Endothelial cell of hepatic sinusoid (primary cell): ENCODE measurements at regions not wholly inside any gene's neighbourhood (a gene's known extent, or its start where the extent isn't known, plus 50 kb on each side); places are given as distances from the start of the nearest gene placed in this dataset.

Source experiments
- in situ Hi-C: cut with HindIII; loops from 2 replicates; pipeline ENCODE4 v1.10.0; 2017; ENCODE audit warnings: low sequenced_read_pairs

- in situ Hi-C loops: no loop called here
These were observed 265.8 kb upstream of the PPP2R3A start for GRCh38 chr3:135699741-135700140.

DNA sequence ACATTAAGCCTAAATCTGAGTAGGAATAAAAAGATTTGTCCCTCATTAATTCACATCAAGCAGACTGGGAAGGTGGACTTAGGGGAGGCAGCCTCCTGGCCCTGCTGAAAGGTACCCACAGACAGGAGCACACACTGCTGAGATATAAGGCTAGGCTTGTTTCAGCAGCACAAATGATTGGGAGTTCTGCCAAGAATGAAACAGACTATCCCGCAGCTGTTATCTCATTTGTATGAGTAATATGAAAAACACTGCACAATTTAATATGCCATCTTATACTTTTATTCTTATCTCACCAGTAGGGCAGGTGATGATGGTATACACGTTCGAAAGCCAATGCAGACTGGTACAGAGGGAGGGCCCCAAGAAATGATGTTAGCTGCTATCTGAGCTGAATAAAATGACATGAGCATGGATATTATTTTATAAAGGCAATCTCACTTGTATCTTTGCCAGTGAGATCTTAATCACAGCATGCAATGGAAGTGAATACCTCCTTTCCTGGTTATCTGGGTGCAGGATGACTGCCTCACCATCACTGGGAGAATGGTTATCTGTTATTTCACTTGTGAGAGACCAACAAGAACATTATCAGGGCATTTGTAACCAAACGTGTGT is 258.7 kb upstream of the PPP2R3A start:
- in situ Hi-C loops: no loop called here

DNA sequence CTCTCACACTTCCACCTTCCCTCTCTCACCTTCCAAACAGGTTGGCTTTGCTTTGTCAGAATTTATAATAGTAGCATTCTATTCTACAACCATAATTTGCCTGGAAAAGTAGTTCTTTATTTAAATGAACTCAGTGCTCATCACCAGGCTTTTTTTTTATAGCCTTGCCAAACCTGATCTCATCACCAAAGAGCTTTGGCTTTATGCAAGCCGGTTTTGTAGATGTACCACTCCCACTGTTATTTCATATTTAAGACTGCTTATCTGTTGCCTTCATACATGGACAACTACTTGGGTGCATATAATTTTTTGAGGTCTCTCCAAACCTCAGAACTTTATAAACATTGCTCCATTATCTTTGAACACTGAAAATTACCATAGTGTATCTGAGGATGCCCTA is 246.1 kb upstream of the PPP2R3A start:
- in situ Hi-C loops: no loop called here

DNA sequence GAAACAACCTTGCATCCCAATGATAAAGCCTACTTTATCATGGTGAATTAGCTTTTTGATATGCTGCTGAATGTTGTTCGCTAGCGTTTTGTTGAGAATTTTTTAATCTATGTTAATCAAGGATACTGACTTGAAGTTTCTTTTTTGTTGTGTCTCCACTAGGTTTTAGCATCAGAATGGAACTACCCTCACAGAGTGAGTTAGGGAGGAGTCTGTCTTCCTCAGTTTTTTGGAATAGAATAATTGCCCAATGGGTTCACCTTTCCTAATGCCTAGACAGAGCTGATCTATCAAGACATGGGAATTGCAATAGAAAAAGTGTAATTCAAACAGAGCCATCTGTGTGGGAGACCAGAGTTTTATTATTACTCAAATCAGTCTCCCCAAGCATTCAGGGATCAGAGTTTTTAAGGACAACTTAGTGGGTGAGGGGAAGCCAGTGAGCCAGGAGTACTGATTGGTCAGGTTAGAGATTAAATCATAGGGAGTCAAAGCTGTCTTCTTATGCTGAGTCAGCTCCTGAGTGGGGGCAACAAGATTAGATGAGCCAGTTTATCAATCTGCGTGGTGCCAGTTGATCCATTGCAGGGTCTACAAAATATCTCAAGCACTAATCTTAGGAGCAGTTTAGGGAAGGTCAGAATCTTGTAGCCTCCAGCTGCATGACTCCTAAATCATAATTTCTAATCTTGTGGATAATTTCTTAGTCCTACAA is 237.4 kb upstream of the PPP2R3A start:
- in situ Hi-C loops: no loop called here

DNA sequence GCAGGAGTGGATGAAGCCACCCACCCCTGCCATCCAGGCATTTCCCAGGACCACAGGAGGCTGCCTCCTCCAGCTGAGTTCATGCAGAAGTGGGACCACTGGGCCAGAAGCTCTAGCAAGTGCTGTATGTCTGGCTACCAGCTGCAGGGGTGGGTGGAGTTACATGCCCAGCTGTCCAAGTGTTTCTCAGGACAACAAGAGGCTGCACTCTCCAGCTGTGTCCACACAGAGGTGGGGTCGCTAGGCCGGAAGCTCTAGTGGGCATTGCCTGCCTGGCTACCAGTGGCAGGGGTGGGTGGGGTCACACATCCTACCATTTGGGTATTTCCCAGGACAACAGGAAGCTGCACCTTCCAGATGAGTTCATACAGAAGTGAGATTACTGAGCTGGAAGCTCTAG is 234.0 kb upstream of the PPP2R3A start:
- in situ Hi-C loops: no loop called here

GRCh38 chr3:135736740-135737139 is 228.8 kb upstream of the PPP2R3A start:
- in situ Hi-C loops: no loop called here

DNA sequence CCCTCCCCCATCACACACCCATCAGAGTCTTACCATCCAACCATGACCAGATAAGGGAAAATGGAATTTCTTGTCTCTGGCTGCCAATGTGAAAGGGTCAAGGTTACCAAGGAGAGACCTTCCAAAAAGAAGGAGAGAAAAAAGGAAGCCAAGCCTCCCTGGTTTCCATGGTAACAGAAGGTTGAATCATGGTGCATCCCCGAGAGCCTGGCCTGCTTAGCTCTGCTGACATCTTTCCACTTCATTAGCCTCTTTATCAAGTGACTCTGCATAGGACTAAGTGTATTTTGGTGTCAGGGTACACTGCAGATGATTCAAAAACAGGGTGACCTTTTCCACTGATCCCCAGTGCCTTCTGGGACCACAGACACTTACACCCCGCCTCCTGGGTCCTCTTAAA is 225.7 kb upstream of the PPP2R3A start:
- in situ Hi-C loops: no loop called here

- in situ Hi-C loops: no loop called here
These were observed 225.3 kb upstream of the PPP2R3A start for GRCh38 chr3:135740211-135740610.

- in situ Hi-C loops: no loop called here
These were observed 224.8 kb upstream of the PPP2R3A start for GRCh38 chr3:135740751-135741150.

DNA sequence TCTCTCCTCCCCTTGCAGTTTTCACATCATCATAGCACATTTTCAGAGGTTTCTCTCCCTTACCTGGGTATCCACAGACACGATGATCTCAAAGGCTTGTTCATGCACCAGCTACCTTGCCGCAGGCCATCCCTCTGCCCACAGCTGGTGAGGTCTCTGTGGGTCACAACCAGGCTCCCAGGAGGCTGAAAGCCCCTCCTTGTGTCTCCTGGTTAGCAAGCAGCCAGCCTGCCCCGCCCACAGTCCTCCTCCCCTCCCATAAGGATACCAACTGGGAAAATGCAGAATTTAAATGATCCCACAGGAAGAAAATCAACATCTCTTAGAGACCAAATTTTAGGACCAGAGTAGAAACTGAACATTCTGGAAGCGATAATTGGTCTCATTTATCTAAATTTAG is 213.5 kb upstream of the PPP2R3A start:
- in situ Hi-C loops: loop anchor here (25.0 kb wide), 1 partner anchor 110 kb away; no protein-coding TSS in a partner anchor

DNA sequence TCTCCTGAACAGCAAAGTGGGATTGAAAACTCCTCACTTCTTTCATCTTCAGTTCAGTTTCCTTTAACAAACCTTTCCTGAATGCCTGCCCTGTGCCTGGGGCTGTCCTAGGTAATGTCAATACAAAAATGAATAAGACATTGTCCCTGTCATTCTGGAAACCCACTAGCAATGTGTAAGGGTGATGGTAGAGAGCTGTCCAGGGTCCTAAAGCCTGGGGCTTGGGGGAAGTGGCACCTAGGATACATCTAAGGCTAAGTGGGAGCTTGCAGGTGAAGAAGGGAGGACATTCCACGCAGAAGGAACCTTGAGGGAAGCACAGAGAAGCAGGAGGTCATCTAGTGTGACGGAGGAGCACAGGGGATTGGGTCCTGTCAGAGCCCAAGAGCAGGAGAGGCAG is 212.7 kb upstream of the PPP2R3A start:
- in situ Hi-C loops: loop anchor here (25.0 kb wide), 1 partner anchor 109 kb away; no protein-coding TSS in a partner anchor

DNA sequence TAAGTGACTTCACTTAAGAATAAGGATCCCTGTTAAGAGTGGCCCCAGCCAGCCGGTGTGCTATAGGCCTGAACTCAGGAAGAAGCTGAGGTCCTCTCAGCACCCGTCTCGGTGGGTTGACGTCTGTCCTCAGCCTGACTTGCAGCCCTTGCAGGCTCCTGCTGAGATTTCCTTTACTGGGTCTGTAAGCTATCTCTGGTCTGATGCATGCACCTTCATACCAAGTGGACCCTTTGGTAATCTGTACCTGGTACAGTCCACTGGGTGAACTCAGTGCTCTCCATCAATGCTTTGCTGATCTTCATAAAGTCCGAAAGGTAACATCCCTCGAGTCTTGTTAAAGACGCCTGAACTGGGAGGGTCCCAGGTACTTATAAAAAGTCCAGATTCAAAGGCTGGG is 212.0 kb upstream of the PPP2R3A start:
- in situ Hi-C loops: loop anchor here (25.0 kb wide), 1 partner anchor 109 kb away; no protein-coding TSS in a partner anchor

GRCh38 chr3:135755330-135756105 is 210.0 kb upstream of the PPP2R3A start:
- in situ Hi-C loops: loop anchor here (25.0 kb wide), 1 partner anchor 107 kb away; no protein-coding TSS in a partner anchor

DNA sequence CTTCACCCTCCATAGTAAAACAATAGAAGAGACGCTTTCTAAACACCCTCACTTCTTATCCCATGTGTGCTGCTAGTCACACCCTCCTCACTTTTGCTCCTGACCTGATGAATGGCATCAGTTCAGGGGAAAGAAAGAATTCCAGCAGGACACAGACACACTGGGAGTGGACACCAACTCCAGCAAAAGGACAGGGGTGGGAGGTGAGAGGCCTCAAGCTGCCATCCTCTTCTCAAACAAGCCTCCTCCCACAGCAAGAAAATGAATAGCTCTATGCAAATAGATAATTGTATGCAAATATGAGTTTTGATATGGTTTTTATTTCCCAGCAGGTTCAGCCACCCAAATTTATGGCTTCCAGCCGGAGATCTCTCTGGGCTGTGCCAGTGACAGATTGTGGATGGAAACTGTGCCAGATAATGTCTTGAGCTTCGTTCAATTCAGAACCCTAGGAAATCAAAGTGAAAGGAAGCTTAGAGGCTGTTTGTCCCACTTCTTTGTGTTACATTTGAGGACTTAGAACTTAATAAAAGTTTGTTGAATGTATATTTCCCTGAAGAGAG is 209.3 kb upstream of the PPP2R3A start:
- in situ Hi-C loops: loop anchor here (25.0 kb wide), 1 partner anchor 106 kb away; no protein-coding TSS in a partner anchor

DNA sequence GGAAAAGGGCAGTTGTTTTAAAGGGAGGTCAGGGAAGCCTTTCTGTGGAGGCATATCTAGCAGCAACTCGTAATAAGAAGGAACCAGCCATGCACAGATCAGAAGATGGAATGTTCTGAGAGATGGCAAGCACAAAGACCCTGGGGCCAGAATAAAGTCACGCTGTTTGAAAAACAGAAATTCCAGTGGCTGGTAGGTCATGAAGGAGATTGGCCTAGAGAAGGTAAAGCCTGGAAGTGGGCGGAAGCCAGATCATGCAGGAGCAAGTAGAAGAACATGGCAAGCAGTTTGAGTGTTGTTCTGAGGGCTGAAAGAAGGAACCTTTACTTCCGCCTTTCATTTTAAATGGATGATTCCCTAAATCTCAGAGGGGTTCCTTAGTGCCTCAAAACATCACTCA is 208.1 kb upstream of the PPP2R3A start:
- in situ Hi-C loops: loop anchor here (25.0 kb wide), 1 partner anchor 105 kb away; no protein-coding TSS in a partner anchor

- in situ Hi-C loops: loop anchor here (25.0 kb wide), 1 partner anchor 103 kb away; no protein-coding TSS in a partner anchor
These were observed 206.6 kb upstream of the PPP2R3A start for GRCh38 chr3:135758961-135759360.

- in situ Hi-C loops: loop anchor here (25.0 kb wide), 1 partner anchor 103 kb away; no protein-coding TSS in a partner anchor
These were observed 205.9 kb upstream of the PPP2R3A start for GRCh38 chr3:135759651-135760050.

- in situ Hi-C loops: loop anchor here (25.0 kb wide), 1 partner anchor 102 kb away; no protein-coding TSS in a partner anchor
These were observed 204.9 kb upstream of the PPP2R3A start for GRCh38 chr3:135760581-135760980.

GRCh38 chr3:135762188-135762856 is 203.2 kb upstream of the PPP2R3A start:
- in situ Hi-C loops: loop anchor here (25.0 kb wide), 1 partner anchor 100 kb away; no protein-coding TSS in a partner anchor

DNA sequence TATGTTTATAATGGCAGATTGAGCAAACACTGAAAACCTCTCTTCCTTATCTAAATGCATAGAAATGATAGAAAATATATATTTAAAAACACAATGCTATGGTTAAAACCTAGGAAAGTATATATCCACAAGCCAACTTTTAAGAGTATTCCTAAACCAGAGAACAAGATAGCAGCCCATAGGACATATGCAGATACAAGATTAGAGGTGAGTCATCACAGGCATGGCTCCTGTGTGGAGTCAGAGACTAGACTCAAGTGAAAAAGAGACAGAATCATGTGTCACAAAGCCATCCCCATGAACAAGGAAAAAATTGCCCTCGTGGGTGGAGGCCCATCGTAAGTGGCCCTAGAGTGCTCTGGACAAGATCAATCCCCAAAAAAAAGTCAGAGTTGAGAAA is 199.4 kb upstream of the PPP2R3A start:
- in situ Hi-C loops: loop anchor here (25.0 kb wide), 1 partner anchor 96 kb away; no protein-coding TSS in a partner anchor
